OCI-LY3 (cell line): ENCODE measurements at regions not wholly inside any gene's neighbourhood (a gene's known extent, or its start where the extent isn't known, plus 50 kb on each side); places are given as distances from the start of the nearest gene placed in this dataset.

Experiments used
- EZH2phosphoT487 ChIP-seq: fragments of 200-600 bp; shearing (Covaris generic); IDR thresholded peaks from 2 replicates; pipeline ENCODE4 v1.6.1; 2018; ENCODE audit warnings: antibody characterized with exemption, mixed run types, low read depth
- TF ChIP-seq, protein P1 (sequence below): fragments of 200-600, 300-600 bp; sonication (generic); IDR thresholded peaks from 2 replicates; pipeline ENCODE4 v1.5.1; 2014; ENCODE audit warnings: antibody characterized with exemption, low read length, low read depth

DNA sequence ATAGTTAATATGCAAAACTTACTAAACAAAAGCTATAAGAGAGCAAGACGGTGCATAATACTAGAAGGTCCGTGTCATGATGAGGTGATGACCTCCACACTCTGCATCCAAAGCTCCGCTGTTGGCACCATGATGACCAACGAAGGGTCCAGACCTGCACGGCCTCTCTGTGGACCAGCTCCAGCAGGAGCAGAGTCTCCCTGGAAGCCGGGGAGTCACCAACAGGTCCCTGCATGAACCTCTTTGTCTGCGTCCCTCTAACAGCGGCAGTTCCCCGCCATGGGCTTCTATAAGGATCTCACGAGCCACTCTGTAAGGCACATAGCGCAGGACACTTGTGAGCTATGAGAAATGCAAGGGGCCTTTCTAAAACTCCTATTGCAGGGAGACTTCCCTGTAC is 517.3 kb downstream of the BRD1 start:
- TF ChIP-seq, protein P1, sequence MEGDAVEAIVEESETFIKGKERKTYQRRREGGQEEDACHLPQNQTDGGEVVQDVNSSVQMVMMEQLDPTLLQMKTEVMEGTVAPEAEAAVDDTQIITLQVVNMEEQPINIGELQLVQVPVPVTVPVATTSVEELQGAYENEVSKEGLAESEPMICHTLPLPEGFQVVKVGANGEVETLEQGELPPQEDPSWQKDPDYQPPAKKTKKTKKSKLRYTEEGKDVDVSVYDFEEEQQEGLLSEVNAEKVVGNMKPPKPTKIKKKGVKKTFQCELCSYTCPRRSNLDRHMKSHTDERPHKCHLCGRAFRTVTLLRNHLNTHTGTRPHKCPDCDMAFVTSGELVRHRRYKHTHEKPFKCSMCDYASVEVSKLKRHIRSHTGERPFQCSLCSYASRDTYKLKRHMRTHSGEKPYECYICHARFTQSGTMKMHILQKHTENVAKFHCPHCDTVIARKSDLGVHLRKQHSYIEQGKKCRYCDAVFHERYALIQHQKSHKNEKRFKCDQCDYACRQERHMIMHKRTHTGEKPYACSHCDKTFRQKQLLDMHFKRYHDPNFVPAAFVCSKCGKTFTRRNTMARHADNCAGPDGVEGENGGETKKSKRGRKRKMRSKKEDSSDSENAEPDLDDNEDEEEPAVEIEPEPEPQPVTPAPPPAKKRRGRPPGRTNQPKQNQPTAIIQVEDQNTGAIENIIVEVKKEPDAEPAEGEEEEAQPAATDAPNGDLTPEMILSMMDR, result no peak
- TF ChIP-seq EZH2phosphoT487, result no peak
